Inflammatory macrophage (primary cell): ENCODE measurements at regions not wholly inside any gene's neighbourhood (a gene's known extent, or its start where the extent isn't known, plus 50 kb on each side); places are given as distances from the start of the nearest gene placed in this dataset.
A peak's percentile ranks its signal among the peaks of the same experiment; 100 is the strongest.

ENCODE experiments used
- DNase-seq, 2 donors: peaks; one replicate each; pipeline ENCODE4 v3.0.0-alpha.2; 2020 to 2022

DNA sequence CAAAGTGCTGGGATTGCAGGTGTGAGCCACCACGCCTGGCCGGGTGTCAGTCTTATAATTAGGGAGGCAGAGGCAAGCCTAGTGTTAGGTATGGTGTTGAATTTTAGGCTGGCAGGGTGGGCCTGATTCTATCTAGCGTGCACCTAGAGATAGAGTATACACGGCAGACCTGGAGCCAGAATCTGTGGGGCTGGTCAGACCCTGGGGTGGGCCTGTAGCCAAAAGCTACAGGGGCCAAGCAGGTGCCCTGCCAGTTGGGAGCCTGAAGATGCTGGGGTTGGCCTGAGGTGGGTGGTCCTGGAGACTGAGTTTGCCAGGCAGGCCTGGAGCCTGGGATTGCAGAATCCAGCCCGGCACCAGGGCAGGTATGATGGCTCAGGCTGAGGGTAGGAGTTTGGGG, 1580.3 kb downstream of the ARAP2 start:
- DNase-seq = no peak

DNA sequence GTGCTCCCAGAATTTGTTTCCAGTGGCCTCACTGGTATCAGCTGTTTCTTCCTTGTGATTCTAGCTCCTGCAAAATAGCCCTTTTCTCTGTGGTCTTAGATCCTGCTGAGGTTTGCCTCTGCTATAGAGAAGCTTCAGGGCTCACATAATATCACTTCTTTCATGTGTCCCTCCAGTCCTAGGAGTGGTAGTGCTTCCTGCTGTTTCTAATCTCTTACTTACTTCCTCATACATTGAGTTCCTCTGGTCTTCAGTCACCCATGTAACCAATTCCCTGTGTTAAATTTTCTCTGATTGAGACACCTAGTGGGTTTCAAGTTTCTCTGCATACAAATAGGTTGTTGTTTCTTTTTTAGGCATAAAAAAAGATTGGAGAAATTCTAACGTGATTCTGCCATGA, 1567.9 kb downstream of the ARAP2 start:
- no peak for DNase-seq

DNA sequence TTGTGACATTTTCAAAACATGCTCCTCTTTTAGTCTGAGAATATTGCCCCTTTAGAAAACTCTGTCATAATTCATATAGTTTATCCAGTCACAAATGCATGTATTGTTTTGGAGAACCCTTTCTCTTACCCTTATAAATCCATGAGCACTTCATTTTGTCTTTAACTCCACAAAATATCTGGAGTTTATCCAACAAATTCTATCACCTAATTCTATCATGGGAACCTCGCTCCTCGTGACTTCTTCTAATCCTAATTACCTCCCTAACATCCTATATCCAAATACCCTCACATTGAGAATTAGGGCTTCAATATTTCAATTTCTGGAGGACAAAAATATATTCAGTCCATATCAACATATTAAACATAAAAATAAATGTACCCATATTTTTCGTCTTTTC, 1565.9 kb downstream of the ARAP2 start:
- DNase-seq = no peak

DNA sequence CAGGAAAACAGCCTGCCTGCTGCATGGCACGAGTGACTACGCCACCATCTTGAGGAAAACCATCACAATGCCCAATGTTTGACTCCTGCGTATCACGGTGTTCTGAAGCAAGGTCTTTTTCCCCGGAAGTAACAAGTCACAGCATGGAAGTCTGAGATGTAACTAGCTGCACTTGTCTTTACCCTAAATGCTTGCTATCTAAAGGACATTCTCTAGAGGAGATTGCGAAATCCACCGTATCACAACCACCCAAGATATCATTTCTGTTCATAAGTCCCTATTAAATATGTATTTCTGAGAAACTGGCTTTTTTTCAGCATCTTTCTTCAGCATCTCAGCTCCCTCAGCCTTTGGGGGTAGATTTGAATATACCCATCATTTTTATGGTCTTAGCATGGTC, 1565.1 kb downstream of the ARAP2 start:
- no peak for DNase-seq

DNA sequence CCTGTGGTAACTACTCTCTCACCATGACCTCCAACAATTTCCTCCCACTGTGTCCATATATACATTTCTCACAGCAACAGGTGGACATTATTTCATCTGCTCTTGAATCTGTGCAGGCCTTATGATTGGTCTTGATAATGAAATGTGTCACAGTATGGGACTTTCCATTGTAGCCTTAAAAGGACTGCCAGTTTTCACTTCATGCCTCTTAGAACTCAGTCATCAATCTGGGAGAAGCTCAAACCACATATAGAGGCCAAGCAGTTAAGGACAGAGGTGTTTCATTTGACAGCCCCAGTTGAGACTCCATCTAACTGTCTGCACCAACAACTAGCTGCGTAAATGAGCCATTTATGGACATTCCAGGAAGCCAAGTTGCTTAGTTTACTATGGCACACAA, 1534.8 kb downstream of the ARAP2 start:
- DNase-seq = no peak

DNA sequence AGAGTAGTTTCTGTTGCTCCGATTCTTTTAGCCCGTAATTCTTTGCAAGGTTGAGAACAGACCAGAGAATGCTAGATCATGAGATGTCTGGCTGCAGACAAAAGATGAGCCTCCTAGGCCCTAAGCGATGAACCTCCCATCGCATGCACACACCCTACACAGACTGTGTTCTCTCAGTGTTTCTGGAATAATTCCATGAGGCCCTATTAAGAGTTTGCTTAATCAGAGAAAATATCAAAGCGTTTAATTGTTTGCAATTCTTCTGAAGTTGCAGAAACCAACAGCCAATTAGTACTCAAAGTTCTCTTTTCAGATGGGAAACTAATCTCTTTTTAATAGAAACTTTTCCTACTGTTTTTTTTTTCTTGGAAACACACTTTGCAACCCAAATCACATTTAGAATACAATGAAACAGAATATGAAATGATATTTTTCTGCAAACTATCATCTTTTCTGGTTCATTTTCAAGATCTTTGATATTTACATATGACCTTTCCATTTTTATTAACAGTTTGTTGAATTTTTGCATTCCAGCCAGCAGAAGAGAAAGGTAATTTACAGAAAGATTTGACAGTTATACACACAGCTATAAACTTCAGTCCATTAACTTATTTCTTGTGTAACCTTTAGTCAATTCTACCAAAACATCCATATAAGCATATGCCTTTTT, 1525.6 kb downstream of the ARAP2 start:
- no peak for DNase-seq

DNA sequence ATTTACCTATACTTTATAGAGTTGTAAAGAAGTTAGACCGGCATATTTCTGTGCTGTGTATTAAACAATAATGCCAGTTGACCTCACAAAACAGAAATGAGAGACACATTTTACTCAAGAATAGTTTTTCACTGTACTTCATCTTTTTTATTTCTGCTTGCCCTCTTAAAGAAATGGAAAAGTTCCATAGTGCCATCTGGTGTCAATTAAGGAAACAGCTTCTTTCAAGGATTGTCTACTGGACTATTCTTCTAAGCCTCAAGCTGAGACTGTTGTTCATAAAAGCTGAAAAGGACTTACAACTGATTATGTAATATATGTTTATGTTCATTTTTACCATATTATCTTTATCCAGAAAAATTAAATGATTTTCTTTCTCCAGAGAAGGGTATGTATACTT, 1523.7 kb downstream of the ARAP2 start:
- peak; percentile 7 to 10 for DNase-seq

DNA sequence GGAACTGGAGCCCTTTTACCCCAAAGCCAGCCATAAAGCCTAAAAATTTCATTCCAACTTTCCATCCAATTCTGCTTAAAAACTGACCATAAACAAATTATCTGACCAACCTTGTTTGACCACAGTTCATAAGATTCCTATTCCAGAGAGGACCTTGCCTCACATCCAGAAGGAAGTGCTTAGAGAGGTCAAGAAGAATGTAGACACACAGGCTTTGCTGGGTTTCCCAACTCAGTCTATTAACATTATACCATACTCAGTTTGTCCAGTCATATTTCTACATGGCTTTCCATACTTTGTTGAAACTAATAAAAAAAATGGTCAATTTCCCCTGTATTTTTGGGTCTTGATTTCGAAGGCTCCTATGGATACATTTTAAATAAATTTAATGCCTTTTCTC, 1522.5 kb downstream of the ARAP2 start:
- DNase-seq = no peak

DNA sequence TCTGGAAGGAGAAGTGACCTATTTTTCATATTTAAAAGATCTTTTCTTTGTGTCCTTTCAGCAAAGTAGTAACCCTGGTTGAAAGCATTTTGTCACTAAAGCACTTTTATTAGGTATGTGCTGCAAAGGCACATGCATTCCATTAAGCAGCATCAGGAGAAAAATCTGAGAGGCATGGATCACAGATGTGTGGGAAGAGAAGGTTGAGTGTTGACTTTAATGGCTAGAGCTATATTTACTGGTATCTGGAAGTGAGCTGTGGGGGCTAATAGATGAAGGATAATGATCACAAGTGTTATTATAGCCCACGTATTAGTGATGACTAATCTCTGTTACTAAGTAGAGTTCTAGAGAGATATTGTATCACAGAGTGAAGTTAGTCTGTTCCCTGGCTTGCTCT, 1520.7 kb downstream of the ARAP2 start:
- no peak for DNase-seq

DNA sequence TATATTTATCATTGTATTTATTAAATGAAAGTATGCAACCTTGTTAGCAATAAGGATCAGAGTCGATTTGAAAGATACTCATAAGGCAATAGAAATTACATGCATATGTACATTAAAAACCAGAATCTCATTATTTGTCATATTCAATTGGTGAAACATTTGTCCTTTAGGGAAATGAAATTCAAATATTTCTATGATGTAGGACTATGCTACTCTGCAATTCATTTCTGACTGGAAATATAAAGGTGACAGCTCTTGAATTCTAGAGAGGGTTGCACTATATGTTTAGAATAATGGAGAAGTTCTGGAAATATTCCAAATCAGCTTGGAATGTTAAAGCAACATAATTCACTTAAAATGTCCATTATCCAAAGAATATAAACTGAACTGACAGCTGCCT, 1519.8 kb downstream of the ARAP2 start:
- DNase-seq = no peak

DNA sequence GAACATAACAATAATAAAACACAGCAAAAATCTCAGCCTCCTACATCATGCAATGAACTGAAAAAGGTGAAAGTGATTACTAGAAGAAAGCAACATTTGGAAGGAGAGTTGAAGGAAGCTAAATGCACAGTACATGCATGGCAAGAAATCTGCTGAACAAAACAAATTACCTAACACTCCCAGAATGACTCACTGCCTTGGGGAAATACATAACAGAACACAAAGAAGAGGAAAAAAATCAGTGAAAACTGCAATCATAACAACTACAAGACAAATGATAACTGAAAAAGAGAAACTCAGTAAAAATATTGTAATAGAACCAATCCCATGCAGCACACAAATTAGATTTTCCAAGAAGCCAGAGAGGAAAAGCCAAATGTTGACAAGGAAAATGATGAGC, 1513.2 kb downstream of the ARAP2 start:
- no peak for DNase-seq

DNA sequence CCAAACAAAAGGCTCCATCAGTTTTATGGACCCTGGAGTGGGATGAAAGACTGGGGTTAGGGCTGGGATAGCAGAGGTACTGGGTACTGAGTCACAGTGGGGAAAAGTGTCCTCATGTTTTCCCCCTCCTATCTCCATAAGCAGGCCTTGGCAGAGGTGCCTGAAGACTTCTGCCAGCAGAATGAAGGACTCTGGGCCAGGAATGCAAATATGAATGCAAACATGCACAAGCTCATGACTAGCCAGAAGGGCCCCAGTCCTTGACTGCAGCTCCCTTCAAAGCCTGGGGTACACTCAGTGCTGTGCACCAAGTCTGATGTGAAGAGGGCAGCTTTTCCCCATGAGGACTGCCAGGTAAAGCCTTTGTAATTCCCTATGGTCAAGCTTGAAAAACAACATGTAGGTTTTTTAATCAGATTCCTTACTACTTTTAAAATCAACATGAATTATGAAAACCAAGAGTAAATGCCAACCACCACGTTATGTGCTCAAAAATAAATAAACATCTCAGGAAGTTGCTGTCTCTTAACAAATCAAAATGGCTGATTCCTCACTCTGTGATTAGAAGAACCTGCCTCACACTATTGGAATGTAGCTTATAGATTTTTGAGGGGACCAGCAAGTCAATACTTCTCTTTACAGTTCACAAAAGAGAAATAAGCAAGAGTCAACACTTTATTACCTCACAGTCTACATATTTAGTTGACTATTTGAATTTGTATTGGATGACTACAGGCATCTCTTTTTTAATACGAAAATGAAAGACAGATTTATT, 1512.0 kb downstream of the ARAP2 start:
- no peak for DNase-seq

DNA sequence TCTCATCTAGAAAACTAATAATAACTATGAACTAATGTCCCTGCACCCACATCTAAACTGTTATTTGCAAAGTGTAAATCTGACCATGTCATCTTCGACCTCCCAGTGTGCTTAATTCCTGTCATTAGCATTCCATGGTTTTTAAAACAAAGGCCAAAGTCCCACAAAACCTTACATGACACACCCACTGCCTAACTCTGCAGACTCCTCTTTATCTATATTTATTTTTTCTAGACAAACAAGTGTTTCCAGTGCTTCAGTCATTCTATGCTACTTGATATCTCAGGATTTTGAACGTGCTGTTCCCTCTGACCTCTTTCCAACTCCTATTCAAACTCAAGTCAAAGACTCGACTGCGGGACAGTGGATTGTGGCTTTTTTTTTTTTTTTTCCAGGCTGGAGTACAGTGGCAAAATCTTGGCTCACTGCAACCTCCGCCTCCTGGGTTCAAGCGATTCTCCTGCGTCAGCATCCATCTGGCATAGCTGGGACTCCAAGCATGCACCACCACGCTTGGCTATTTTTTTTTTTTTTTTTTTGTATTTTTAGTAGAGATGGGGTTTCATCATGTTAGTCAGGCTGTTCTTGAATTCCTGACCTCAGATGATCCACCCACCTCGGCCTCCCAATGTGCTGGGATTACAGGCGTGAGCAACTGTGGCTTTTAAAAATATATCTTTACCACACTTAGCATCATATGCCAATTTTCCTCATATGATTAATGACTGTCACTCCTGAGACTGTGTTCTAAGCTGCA, 1511.0 kb downstream of the ARAP2 start:
- DNase-seq = no peak

DNA sequence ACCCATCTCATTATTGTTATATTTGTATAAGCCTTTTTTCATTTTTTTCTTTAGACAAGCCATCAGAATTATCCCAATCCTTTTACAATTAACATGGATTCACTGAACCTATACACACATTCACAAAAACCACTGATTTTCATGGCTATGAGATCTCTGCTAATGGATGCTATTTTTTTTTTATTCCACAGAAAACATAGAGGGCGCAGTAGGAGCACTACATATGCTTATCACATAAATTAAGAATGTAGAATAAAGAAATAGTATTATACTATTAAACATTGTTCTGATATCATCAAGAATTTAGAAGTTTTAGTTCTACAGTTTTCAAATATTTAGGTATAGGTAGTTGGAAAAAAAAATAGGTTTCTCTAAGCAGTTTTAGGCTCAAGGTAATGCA, 1477.4 kb downstream of the ARAP2 start:
- no peak for DNase-seq

DNA sequence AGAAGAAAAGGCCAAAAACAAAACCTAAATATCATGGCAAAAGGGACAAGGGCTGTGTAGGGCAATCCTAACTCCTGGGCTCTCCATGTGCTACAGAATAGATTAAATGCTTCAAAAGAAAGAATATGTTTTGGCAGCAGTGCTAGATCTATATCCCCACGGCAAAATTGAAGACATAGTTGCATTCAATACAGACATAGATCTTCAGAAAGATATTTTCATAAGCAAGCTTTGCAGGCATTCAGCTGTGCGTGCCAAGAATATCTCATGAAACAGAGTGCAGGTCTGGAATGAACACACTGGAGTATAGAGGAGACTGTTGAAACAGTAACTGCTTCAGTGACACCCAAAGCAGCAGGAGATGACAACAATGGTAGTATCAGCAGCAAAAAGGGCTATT, 1476.9 kb downstream of the ARAP2 start:
- DNase-seq = no peak

DNA sequence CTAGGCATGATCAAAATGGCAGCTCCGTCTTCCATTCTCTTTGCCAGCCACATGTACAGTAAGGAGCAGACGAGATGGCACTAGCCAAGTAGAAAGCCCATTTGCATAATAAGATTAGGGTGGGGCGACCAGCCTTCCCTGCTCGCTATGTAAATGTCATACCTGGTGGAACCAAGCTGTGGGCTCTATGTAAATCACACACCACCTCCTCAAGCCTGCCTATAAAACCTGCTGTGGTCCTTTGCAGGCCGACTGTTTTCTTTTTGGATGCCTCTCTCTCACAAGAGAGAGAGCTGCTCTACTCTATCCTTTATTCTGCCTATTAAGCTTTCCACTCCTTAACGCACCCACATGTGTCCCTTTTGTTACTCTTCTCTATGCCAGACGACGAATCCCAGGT, 1472.7 kb downstream of the ARAP2 start:
- DNase-seq = no peak

DNA sequence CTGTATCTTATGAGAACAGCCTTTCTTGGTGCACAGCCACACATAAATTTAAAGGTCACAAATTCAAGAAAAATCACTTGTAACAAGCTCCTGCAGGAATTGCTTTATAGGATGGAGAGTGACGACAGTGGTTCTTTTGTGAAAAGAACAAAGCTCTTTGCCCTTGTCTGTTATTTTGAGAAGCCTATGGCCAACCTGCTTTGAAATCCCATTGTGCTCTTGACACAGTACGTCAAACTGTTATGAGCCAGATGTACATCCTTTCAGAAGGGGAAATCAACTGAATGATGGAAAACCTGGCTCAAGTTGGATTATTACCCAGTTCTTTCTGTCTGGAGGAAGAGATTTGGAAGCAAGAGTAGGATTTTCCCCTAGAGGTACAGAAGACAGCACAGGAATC, 1454.2 kb downstream of the ARAP2 start:
- no peak for DNase-seq

DNA sequence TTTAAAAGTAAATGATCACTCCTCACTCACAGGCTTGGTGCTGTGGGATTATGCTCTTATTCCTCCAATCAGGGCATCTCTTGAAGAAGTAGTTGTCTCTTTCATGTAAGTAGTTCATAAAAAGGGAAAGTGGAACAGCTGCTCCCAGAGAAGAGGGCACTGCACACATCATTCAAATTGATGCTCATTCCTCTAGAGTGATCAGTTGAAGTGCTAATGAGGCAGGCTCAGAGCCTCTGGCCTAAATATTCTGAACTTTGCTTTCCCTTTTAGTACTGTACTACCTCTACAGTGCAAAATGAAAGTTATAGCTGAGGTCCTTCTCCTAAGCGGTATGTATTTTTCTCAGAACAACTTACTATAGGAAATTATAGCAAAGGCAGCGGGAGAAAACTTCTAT, 1453.1 kb downstream of the ARAP2 start:
- no peak for DNase-seq

DNA sequence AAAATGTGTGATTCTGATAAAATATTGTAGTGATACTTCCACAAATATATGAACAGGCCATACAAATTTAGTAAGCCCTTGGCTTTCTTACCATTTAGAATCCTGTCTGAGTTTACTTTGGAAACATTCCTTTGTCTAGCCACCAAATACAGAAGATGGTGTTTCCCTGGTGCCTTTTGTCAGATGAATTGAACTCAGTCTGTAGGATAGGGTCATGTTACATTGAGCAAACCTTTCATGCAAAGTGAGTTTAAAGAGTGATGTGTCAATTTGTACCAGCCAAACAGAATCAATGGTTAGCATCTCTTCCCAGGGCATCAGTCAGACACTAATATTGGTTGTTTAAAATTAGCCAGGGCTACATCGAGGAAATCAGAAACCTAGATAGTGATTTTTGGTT, 1443.4 kb downstream of the ARAP2 start:
- no peak for DNase-seq

DNA sequence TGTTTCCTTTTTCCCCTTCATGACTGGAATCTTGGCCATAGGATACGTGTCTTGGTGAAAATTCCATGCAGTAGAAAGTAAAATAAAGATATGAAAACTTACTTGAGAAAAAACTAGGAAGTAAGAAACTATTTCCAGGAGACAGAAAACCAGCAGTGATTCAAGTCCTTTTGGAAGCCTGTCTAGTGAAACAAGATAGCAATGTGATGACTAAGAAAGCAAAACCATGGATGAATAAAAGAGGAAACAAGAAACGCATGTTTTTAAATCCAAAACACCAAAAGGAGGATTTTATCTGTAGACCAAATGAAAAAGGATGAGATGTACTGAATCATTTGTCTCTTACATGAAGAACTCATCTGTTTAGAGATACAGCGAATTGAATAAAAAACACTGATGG, 1430.0 kb downstream of the ARAP2 start:
- no peak for DNase-seq

DNA sequence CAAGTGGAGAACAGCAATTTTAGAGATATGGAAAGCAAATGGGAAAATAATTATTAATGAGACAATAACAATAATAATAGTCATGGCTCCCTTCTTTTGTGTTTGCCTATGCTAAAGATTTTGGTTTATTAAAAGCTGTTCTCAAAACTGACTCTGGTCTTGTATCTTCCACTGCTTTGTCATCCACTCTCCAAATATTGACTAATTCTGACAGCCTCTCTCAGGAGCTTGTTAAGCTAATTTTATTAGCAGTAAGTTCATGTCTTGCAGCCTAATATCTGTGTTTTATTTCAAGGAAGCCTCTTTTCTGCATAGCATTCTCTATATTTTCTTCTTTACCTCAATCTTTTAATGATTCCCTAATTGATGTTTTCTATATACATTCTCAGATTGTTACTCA, 1419.8 kb downstream of the ARAP2 start:
- no peak for DNase-seq

DNA sequence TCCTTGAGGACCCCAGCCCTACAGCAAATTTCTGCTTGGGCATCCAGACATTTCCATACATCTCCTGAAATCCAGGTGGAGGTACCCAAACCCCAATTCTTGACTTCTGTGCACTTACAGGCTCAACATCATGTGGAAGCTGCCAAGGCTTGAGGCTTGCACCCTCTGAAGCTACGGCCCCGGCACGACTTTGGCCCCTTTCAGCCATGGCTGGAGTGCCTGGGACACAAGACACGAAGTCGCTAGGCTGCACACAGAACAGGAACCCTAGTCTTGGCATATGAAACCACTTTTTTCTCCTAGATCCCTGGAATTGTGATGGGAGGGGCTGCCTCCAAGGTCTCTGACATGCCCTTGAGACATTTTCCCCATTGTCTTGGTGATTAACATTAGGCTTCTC, 1417.7 kb downstream of the ARAP2 start:
- DNase-seq = no peak

DNA sequence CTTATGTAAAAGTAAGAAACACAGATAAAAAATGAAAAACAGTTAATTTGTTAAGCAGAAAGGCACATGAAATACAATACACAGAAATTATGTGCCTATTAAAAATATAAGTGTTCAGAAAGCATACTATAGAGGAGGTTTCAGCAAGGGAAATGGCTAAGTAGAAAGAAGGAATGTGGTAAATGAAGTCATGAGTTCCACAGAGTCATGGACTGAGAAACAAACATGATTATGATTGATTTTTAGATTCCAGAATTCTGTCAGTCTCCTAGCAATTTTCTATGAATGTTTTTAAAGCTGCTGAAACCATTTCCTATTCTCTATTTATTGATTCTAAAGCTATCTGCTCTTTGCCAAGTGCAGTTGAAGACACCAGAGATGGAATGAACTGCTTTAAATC, 1398.4 kb downstream of the ARAP2 start:
- DNase-seq = no peak

DNA sequence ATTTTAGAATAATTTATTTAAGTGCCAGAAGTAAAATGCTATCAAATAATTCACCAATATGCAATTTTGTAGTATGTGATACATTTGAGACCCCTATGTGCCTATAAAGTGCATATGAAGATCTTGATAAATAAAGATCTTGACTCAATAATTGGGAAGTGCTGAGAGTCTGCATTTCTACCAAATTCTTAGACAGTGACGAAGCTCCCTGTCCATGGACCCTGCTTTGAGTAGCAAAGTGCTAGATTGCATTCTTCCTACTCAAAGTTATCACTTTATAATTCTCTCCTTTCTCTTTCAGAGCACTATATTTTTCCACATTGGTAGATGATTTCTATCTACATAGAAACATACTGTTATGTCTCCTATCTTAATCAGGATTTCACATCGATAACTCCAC, 1393.9 kb downstream of the ARAP2 start:
- no peak for DNase-seq
